Neural cell (in vitro differentiated cells): ENCODE measurements at regions not wholly inside any gene's neighbourhood (a gene's known extent, or its start where the extent isn't known, plus 50 kb on each side); places are given as distances from the start of the nearest gene placed in this dataset.

Experiments
- EZH2 ChIP-seq: fragments of 200-600, 300-800 bp; shearing (Covaris generic), sonication (generic); IDR thresholded peaks from 2 replicates; pipeline ENCODE4 v1.6.1; 2014; ENCODE audit warnings: antibody characterized with exemption, low read length, borderline replicate concordance, mild to moderate bottlenecking; ENCODE audit not compliant: insufficient read depth, poor library complexity, severe bottlenecking
- POLR2AphosphoS5 ChIP-seq: IDR thresholded peaks from 2 replicates; pipeline ENCODE4 v1.6.1; 2012
- SMC3 ChIP-seq: fragments of 450-650 bp; conservative IDR thresholded peaks from 2 replicates; pipeline ENCODE4 v1.6.1; 2014; ENCODE audit warnings: antibody characterized with exemption, mild to moderate bottlenecking, moderate library complexity; ENCODE audit not compliant: poor library complexity
- TAF1 ChIP-seq: IDR thresholded peaks from 2 replicates; pipeline ENCODE4 v1.6.1; 2012; ENCODE audit warnings: low read depth
- TF ChIP-seq, protein P1 (sequence below): fragments of 450-650 bp; IDR thresholded peaks from 2 replicates; pipeline ENCODE4 v1.5.1; 2014; ENCODE audit warnings: antibody characterized with exemption, mild to moderate bottlenecking, moderate library complexity; ENCODE audit not compliant: poor library complexity, severe bottlenecking

DNA sequence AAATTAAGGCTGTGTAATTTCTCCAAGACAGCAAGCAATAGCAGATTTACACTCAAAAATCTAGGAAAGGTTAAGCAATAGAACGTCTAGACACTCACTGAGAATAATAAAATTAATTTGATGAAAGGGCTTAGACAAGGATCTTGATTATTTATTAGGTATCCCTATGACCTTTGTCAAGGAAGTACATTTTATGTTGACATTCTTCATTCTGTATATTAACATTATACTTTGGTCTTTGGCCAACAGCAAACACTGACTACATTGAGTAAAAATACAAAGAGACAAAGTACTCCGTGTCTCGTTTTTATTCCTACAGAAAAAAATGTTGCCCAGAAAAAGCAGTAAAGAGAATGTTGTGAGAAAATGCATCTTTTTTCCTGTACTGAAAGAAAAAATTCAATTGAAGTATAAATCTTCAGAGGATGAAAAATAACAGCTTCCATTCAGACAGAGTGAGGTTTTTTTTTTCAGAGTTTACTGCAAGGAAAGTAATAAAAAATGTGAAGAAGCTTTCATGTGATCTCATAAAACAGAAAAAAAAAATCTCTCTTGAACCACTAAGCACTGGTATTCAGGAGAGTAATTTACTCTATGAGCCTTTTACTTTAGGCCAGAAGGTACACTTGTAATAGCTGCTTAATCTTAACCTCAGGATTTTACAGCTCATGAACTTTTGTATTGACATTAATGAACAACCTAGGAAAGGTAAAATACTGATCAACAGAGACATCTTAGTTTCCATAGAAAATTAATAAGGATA, 605.0 kb downstream of the FSCB start:
- TF ChIP-seq SMC3 (no peak), EZH2 (no peak), POLR2AphosphoS5 (no peak), TAF1 (no peak)
- TF ChIP-seq, protein P1, sequence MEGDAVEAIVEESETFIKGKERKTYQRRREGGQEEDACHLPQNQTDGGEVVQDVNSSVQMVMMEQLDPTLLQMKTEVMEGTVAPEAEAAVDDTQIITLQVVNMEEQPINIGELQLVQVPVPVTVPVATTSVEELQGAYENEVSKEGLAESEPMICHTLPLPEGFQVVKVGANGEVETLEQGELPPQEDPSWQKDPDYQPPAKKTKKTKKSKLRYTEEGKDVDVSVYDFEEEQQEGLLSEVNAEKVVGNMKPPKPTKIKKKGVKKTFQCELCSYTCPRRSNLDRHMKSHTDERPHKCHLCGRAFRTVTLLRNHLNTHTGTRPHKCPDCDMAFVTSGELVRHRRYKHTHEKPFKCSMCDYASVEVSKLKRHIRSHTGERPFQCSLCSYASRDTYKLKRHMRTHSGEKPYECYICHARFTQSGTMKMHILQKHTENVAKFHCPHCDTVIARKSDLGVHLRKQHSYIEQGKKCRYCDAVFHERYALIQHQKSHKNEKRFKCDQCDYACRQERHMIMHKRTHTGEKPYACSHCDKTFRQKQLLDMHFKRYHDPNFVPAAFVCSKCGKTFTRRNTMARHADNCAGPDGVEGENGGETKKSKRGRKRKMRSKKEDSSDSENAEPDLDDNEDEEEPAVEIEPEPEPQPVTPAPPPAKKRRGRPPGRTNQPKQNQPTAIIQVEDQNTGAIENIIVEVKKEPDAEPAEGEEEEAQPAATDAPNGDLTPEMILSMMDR, result no peak
